ENCODE measurements at regions not wholly inside any gene's neighbourhood (a gene's known extent, or its start where the extent isn't known, plus 50 kb on each side); places are given as distances from the start of the nearest gene placed in this dataset.
"Not testable (repeated sequence)": the region's sequence is repeated elsewhere in the genome, so short reads cannot be mapped to it uniquely, and the experiment has no call there.

- H3K4me1 ChIP-seq (ENCODE audit: control insufficient read depth in 2 of 2, insufficient read depth in 2 of 2, low read length in 2 of 2), result no peaks in the 10 kb centered on the region
- 96% methylated on average over 8 of the region's 8 CpGs for WGBS
- H3K27ac ChIP-seq (ENCODE audit: low read depth in 1 of 2, low read length in 1 of 2), result no peak overlapping the region
- H3K4me3 ChIP-seq (ENCODE audit: low read length in 2 of 2), result no peak overlapping the region
- no peaks in the 10 kb centered on the region for H3K9me3 ChIP-seq (ENCODE audit: control insufficient read depth in 2 of 2, insufficient read depth in 1 of 2, low read length in 1 of 2)
- no peaks in the 10 kb centered on the region for H3K36me3 ChIP-seq (ENCODE audit: control insufficient read depth in 2 of 2, insufficient read depth in 2 of 2, low read length in 1 of 2)
- no peaks in the 10 kb centered on the region for H3K27me3 ChIP-seq (ENCODE audit: control insufficient read depth in 2 of 2, insufficient read depth in 1 of 2, low read length in 1 of 2)
- DNase-seq (ENCODE audit: low read depth in 6 of 9, low spot score in 9 of 9), result no peak
Measured at GRCh38 chr5:143636931-143637528, 174.9 kb upstream of the HMHB1 start.

- Histone ChIP-seq H3K9me3 (ENCODE audit: control insufficient read depth in 2 of 2, insufficient read depth in 1 of 2, low read length in 1 of 2) (no peaks in the 10 kb centered on the region), H3K4me1 (ENCODE audit: control insufficient read depth in 2 of 2, insufficient read depth in 2 of 2, low read length in 2 of 2) (no peaks in the 10 kb centered on the region), H3K36me3 (ENCODE audit: control insufficient read depth in 2 of 2, insufficient read depth in 2 of 2, low read length in 1 of 2) (no peaks in the 10 kb centered on the region), H3K4me3 (ENCODE audit: low read length in 2 of 2) (no peak overlapping the region), H3K27ac (ENCODE audit: low read depth in 1 of 2, low read length in 1 of 2) (no peak overlapping the region), H3K27me3 (ENCODE audit: control insufficient read depth in 2 of 2, insufficient read depth in 1 of 2, low read length in 1 of 2) (no peaks in the 10 kb centered on the region)
- WGBS, result 96% methylated on average over 2 of the region's 2 CpGs
- no peak for DNase-seq (ENCODE audit: low read depth in 6 of 9, low spot score in 9 of 9)
Measured at GRCh38 chr5:143635888-143636287, 176.1 kb upstream of the HMHB1 start.

GRCh38 chr5:143635146-143635752, 176.7 kb upstream of the HMHB1 start:
- no peaks in the 10 kb centered on the region for H3K9me3 ChIP-seq (ENCODE audit: control insufficient read depth in 2 of 2, insufficient read depth in 1 of 2, low read length in 1 of 2)
- DNase-seq (ENCODE audit: low read depth in 6 of 9, low spot score in 9 of 9), result no peak
- WGBS, result 90% methylated on average over 6 of the region's 6 CpGs
- H3K36me3 ChIP-seq (ENCODE audit: control insufficient read depth in 2 of 2, insufficient read depth in 2 of 2, low read length in 1 of 2), result no peaks in the 10 kb centered on the region
- no peaks in the 10 kb centered on the region for H3K4me1 ChIP-seq (ENCODE audit: control insufficient read depth in 2 of 2, insufficient read depth in 2 of 2, low read length in 2 of 2)
- H3K27me3 ChIP-seq (ENCODE audit: control insufficient read depth in 2 of 2, insufficient read depth in 1 of 2, low read length in 1 of 2), result no peaks in the 10 kb centered on the region
- no peak overlapping the region for H3K27ac ChIP-seq (ENCODE audit: low read depth in 1 of 2, low read length in 1 of 2)
- H3K4me3 ChIP-seq (ENCODE audit: low read length in 2 of 2), result no peak overlapping the region

GRCh38 chr5:143634689-143635088, 177.3 kb upstream of the HMHB1 start:
- no peaks in the 10 kb centered on the region for H3K9me3 ChIP-seq (ENCODE audit: control insufficient read depth in 2 of 2, insufficient read depth in 1 of 2, low read length in 1 of 2)
- no peaks in the 10 kb centered on the region for H3K36me3 ChIP-seq (ENCODE audit: control insufficient read depth in 2 of 2, insufficient read depth in 2 of 2, low read length in 1 of 2)
- H3K4me1 ChIP-seq (ENCODE audit: control insufficient read depth in 2 of 2, insufficient read depth in 2 of 2, low read length in 2 of 2), result no peaks in the 10 kb centered on the region
- H3K27ac ChIP-seq (ENCODE audit: low read depth in 1 of 2, low read length in 1 of 2), result no peak overlapping the region
- H3K4me3 ChIP-seq (ENCODE audit: low read length in 2 of 2), result no peak overlapping the region
- no peak for DNase-seq (ENCODE audit: low read depth in 6 of 9, low spot score in 9 of 9)
- H3K27me3 ChIP-seq (ENCODE audit: control insufficient read depth in 2 of 2, insufficient read depth in 1 of 2, low read length in 1 of 2), result no peaks in the 10 kb centered on the region

- no peaks in the 10 kb centered on the region for H3K27me3 ChIP-seq (ENCODE audit: control insufficient read depth in 2 of 2, insufficient read depth in 1 of 2, low read length in 1 of 2)
- H3K9me3 ChIP-seq (ENCODE audit: control insufficient read depth in 2 of 2, insufficient read depth in 1 of 2, low read length in 1 of 2), result no peaks in the 10 kb centered on the region
- H3K36me3 ChIP-seq (ENCODE audit: control insufficient read depth in 2 of 2, insufficient read depth in 2 of 2, low read length in 1 of 2), result no peaks in the 10 kb centered on the region
- no peak overlapping the region for H3K4me3 ChIP-seq (ENCODE audit: low read length in 2 of 2)
- H3K27ac ChIP-seq (ENCODE audit: low read depth in 1 of 2, low read length in 1 of 2), result no peak overlapping the region
- no peaks in the 10 kb centered on the region for H3K4me1 ChIP-seq (ENCODE audit: control insufficient read depth in 2 of 2, insufficient read depth in 2 of 2, low read length in 2 of 2)
- WGBS, result 84% methylated on average over 9 of the region's 9 CpGs
- no peak for DNase-seq (ENCODE audit: low read depth in 6 of 9, low spot score in 9 of 9)
Measured at GRCh38 chr5:143629871-143630659, 181.9 kb upstream of the HMHB1 start.

- H3K27ac ChIP-seq (ENCODE audit: low read depth in 1 of 2, low read length in 1 of 2); H3K9me3 ChIP-seq (ENCODE audit: control insufficient read depth in 2 of 2, insufficient read depth in 1 of 2, low read length in 1 of 2); H3K36me3 ChIP-seq (ENCODE audit: control insufficient read depth in 2 of 2, insufficient read depth in 2 of 2, low read length in 1 of 2); DNase-seq (ENCODE audit: low read depth in 6 of 9, low spot score in 9 of 9); H3K4me3 ChIP-seq (ENCODE audit: low read length in 2 of 2); H3K27me3 ChIP-seq (ENCODE audit: control insufficient read depth in 2 of 2, insufficient read depth in 1 of 2, low read length in 1 of 2); H3K4me1 ChIP-seq (ENCODE audit: control insufficient read depth in 2 of 2, insufficient read depth in 2 of 2, low read length in 2 of 2): not testable (repeated sequence)
- WGBS, result 88% methylated on average over 7 of the region's 7 CpGs
Measured at GRCh38 chr5:143625048-143625447, 186.9 kb upstream of the HMHB1 start.

DNA sequence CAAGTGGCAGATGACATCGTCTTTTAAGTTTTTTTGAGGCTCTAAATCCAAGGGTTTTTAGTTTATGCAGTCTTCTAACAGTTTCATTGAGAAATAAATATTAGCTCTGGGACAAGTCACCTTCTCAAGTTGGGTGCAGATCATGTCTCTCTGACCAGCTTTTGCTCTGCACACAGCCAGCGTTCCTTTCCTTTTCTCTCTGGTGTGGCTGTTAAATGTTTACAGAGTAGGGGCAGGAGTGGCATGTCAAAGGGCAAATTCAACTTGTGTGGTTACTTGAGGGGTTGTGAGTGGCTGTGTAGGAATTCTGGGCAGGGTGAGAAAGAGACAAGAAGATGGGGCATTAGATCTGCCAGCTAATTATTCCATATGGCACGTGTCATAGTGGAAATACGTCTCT, 187.5 kb upstream of the HMHB1 start:
- DNase-seq (ENCODE audit: low read depth in 6 of 9, low spot score in 9 of 9), result no peak
- H3K27me3 ChIP-seq (ENCODE audit: control insufficient read depth in 2 of 2, insufficient read depth in 1 of 2, low read length in 1 of 2), result no peaks in the 10 kb centered on the region
- H3K27ac ChIP-seq (ENCODE audit: low read depth in 1 of 2, low read length in 1 of 2), result no peak overlapping the region
- H3K4me1 ChIP-seq (ENCODE audit: control insufficient read depth in 2 of 2, insufficient read depth in 2 of 2, low read length in 2 of 2), result no peaks in the 10 kb centered on the region
- H3K9me3 ChIP-seq (ENCODE audit: control insufficient read depth in 2 of 2, insufficient read depth in 1 of 2, low read length in 1 of 2), result no peaks in the 10 kb centered on the region
- H3K4me3 ChIP-seq (ENCODE audit: low read length in 2 of 2), result no peak overlapping the region
- H3K36me3 ChIP-seq (ENCODE audit: control insufficient read depth in 2 of 2, insufficient read depth in 2 of 2, low read length in 1 of 2), result no peaks in the 10 kb centered on the region
- 97% methylated on average over 4 of the region's 4 CpGs for WGBS

DNA sequence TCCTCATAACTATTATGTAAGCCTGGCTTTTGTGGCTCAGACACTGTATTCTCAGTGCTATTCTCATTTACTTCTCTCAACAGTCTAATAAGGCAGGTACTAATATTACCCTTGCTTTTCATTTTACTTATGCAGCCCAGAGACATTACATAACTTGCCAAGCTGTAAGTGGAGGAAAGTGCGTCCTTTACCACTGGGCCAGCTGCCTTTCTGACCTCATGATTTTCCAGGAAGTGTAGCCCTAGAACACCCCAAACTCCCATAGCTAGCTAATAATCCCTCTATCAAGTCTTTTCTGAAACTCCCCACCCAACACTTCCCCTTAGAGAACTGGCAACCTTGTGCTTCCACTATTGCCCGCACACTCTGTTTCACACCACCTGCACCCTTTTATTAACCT, 192.9 kb upstream of the HMHB1 start:
- Histone ChIP-seq H3K36me3 (ENCODE audit: control insufficient read depth in 2 of 2, insufficient read depth in 2 of 2, low read length in 1 of 2) (no peaks in the 10 kb centered on the region), H3K4me1 (ENCODE audit: control insufficient read depth in 2 of 2, insufficient read depth in 2 of 2, low read length in 2 of 2) (no peaks in the 10 kb centered on the region), H3K4me3 (ENCODE audit: low read length in 2 of 2) (no peak overlapping the region), H3K27me3 (ENCODE audit: control insufficient read depth in 2 of 2, insufficient read depth in 1 of 2, low read length in 1 of 2) (no peaks in the 10 kb centered on the region), H3K9me3 (ENCODE audit: control insufficient read depth in 2 of 2, insufficient read depth in 1 of 2, low read length in 1 of 2) (no peaks in the 10 kb centered on the region), H3K27ac (ENCODE audit: low read depth in 1 of 2, low read length in 1 of 2) (no peak overlapping the region)
- no peak for DNase-seq (ENCODE audit: low read depth in 6 of 9, low spot score in 9 of 9)
- 94% methylated on average over 2 of the region's 2 CpGs for WGBS

- 92% methylated on average over 6 of the region's 6 CpGs for WGBS
- no peaks in the 10 kb centered on the region for H3K9me3 ChIP-seq (ENCODE audit: control insufficient read depth in 2 of 2, insufficient read depth in 1 of 2, low read length in 1 of 2)
- no peak overlapping the region for H3K4me3 ChIP-seq (ENCODE audit: low read length in 2 of 2)
- H3K36me3 ChIP-seq (ENCODE audit: control insufficient read depth in 2 of 2, insufficient read depth in 2 of 2, low read length in 1 of 2), result no peaks in the 10 kb centered on the region
- no peaks in the 10 kb centered on the region for H3K27me3 ChIP-seq (ENCODE audit: control insufficient read depth in 2 of 2, insufficient read depth in 1 of 2, low read length in 1 of 2)
- H3K4me1 ChIP-seq (ENCODE audit: control insufficient read depth in 2 of 2, insufficient read depth in 2 of 2, low read length in 2 of 2), result no peaks in the 10 kb centered on the region
- H3K27ac ChIP-seq (ENCODE audit: low read depth in 1 of 2, low read length in 1 of 2), result no peak overlapping the region
- DNase-seq (ENCODE audit: low read depth in 6 of 9, low spot score in 9 of 9), result no peak
Measured at GRCh38 chr5:143618141-143618540, 193.8 kb upstream of the HMHB1 start.

Measured in thymus (tissue), 11 donors.